HCT116 (cell line): ENCODE measurements at regions not wholly inside any gene's neighbourhood (a gene's known extent, or its start where the extent isn't known, plus 50 kb on each side); places are given as distances from the start of the nearest gene placed in this dataset.

ENCODE experiments used
- CTCF ChIP-seq, 3 experiments: fragments of 200-600 bp in 1 of 3; sonication (generic) in 1 of 3; IDR thresholded peaks in 2 of 3; conservative IDR thresholded peaks in 1 of 3; 2 replicates each; pipeline ENCODE4 v1.5.1; 2012 to 2017; ENCODE audit warnings: low read depth in 2 of 3, low read length in 2 of 3, antibody characterized with exemption in 1 of 3, borderline replicate concordance in 1 of 3, control low read depth in 1 of 3, mild to moderate bottlenecking in 1 of 3, mixed read lengths in 1 of 3, mixed run types in 1 of 3, moderate library complexity in 1 of 3; ENCODE audit not compliant: insufficient read depth in 1 of 3
- EGR1 ChIP-seq: IDR thresholded peaks from 2 replicates; pipeline ENCODE4 v1.6.1; 2012; ENCODE audit warnings: low read depth
- ELF1 ChIP-seq: IDR thresholded peaks from 2 replicates; pipeline ENCODE4 v1.6.1; 2012; ENCODE audit warnings: low read depth, borderline replicate concordance
- EZH2 ChIP-seq: fragments of 200-600 bp; sonication (generic); IDR thresholded peaks from 2 replicates; pipeline ENCODE4 v1.6.1; 2017; ENCODE audit warnings: antibody characterized with exemption, mixed run types
- POLR2A ChIP-seq: IDR thresholded peaks from 2 replicates; pipeline ENCODE4 v1.7.0; 2011; ENCODE audit warnings: borderline replicate concordance; ENCODE audit not compliant: insufficient read depth, insufficient read length; ENCODE audit errors: extremely low read depth
- POLR2AphosphoS5 ChIP-seq: IDR thresholded peaks from 2 replicates; pipeline ENCODE4 v1.6.1; 2011; ENCODE audit warnings: mild to moderate bottlenecking, low read depth, low read length, moderate library complexity
- RAD21 ChIP-seq: IDR thresholded peaks from 2 replicates; pipeline ENCODE4 v1.6.1; 2012; ENCODE audit warnings: low read depth, mild to moderate bottlenecking
- SIN3A ChIP-seq: IDR thresholded peaks from 2 replicates; pipeline ENCODE4 v1.6.1; 2012; ENCODE audit warnings: low read depth
- YY1 ChIP-seq: IDR thresholded peaks from 2 replicates; pipeline ENCODE4 v1.6.1; 2011; ENCODE audit warnings: low read length, low read depth, moderate library complexity, mild to moderate bottlenecking; ENCODE audit not compliant: insufficient replicate concordance; ENCODE audit errors: extremely low read depth
- ZFX ChIP-seq: fragments of 450-650 bp; IDR thresholded peaks from 2 replicates; pipeline ENCODE4 v1.6.1; 2017
- TF ChIP-seq, protein P1 (sequence below): IDR thresholded peaks from 2 replicates; pipeline ENCODE4 v1.6.1; 2012
- TF ChIP-seq, protein P2 (sequence below): IDR thresholded peaks from 2 replicates; pipeline ENCODE4 v1.6.1; 2011; ENCODE audit warnings: mild to moderate bottlenecking, low read length, moderate library complexity; ENCODE audit not compliant: insufficient replicate concordance; ENCODE audit errors: extremely low read depth

- TF ChIP-seq POLR2A: no peak
- no peak for TF ChIP-seq CTCF (IDR thresholded peaks at IDR 0.05 in 2 of 3, conservative IDR thresholded peaks at IDR 0.05 in 1 of 3; ENCODE audit: borderline replicate concordance in 1 of 3, insufficient read depth in 1 of 3, low read depth in 2 of 3, low read length in 2 of 3)
- TF ChIP-seq YY1: no peak
- no peak for TF ChIP-seq EGR1
- no peak for TF ChIP-seq EZH2
- TF ChIP-seq RAD21: no peak
- TF ChIP-seq ZFX: no peak
- no peak for TF ChIP-seq POLR2AphosphoS5
- TF ChIP-seq ELF1: no peak
- TF ChIP-seq, protein P1, sequence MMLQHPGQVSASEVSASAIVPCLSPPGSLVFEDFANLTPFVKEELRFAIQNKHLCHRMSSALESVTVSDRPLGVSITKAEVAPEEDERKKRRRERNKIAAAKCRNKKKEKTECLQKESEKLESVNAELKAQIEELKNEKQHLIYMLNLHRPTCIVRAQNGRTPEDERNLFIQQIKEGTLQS: no peak
- no peak for TF ChIP-seq SIN3A
- TF ChIP-seq, protein P2, sequence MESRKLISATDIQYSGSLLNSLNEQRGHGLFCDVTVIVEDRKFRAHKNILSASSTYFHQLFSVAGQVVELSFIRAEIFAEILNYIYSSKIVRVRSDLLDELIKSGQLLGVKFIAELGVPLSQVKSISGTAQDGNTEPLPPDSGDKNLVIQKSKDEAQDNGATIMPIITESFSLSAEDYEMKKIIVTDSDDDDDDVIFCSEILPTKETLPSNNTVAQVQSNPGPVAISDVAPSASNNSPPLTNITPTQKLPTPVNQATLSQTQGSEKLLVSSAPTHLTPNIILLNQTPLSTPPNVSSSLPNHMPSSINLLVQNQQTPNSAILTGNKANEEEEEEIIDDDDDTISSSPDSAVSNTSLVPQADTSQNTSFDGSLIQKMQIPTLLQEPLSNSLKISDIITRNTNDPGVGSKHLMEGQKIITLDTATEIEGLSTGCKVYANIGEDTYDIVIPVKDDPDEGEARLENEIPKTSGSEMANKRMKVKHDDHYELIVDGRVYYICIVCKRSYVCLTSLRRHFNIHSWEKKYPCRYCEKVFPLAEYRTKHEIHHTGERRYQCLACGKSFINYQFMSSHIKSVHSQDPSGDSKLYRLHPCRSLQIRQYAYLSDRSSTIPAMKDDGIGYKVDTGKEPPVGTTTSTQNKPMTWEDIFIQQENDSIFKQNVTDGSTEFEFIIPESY: no peak
Measured at GRCh38 chr15:81922143-81922542, 123.7 kb downstream of the MEX3B start.
